PC-3 (cell line): ENCODE measurements at regions not wholly inside any gene's neighbourhood (a gene's known extent, or its start where the extent isn't known, plus 50 kb on each side); places are given as distances from the start of the nearest gene placed in this dataset.

Experiments used
- CTCF ChIP-seq: fragments of 300-600 bp; sonication (generic); conservative IDR thresholded peaks from 2 replicates; pipeline ENCODE4 v1.5.1; 2017; ENCODE audit warnings: antibody characterized with exemption, low read depth, mild to moderate bottlenecking, low read length
- EZH2 ChIP-seq: fragments of 300-600 bp; sonication (generic); IDR thresholded peaks from one replicate; pipeline ENCODE4 v1.6.1; 2017; ENCODE audit warnings: antibody characterized with exemption, mild to moderate bottlenecking, low read length; ENCODE audit not compliant: unreplicated experiment
- EZH2phosphoT487 ChIP-seq: fragments of 300-600 bp; sonication (generic); IDR thresholded peaks from 2 replicates; pipeline ENCODE4 v1.6.1; 2018; ENCODE audit warnings: mild to moderate bottlenecking, antibody characterized with exemption, low read length, borderline replicate concordance

DNA sequence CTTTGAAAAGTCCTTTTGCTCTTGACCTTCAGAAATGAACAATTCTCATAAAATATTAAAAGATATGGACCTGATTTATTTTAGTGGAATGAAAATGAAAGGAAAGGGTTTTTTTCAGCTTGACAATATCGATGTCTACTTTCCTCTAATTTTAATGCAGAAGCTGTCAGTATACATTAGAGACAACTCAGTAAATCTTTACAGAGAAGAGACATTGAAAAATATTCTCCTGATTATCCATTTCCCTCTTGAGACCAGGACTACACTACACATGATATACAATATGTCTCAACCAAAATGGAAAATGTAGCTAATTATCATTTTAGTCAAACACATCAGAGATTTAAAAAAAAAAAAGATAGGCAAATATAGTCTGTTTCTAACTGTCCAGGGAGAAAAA is 288.5 kb upstream of the NUDT12 start:
- TF ChIP-seq CTCF (no peak), EZH2 (no peak), EZH2phosphoT487 (no peak)
